ENCODE measurements at regions not wholly inside any gene's neighbourhood (a gene's known extent, or its start where the extent isn't known, plus 50 kb on each side); places are given as distances from the start of the nearest gene placed in this dataset.

- no peak for TF ChIP-seq MYC (IDR thresholded peaks at IDR 0.05; ENCODE audit: low read depth, low read length)
- no peak for TF ChIP-seq POLR2A (IDR thresholded peaks at IDR 0.05; ENCODE audit: extremely low read depth, insufficient read length)
- TF ChIP-seq CTCF (IDR thresholded peaks at IDR 0.05; ENCODE audit: low read depth, low read length) = no peak
- no peak for TF ChIP-seq MAX (IDR thresholded peaks at IDR 0.05; ENCODE audit: low read depth, low read length)
- H3K4me3 ChIP-seq (ENCODE audit: low read depth, low read length) = no peak overlapping the region
- no peak for DNase-seq (ENCODE audit: low read depth)
These were observed 287.9 kb downstream of the LTN1 start for GRCh38 chr21:28704746-28705145.

- TF ChIP-seq MAX (IDR thresholded peaks at IDR 0.05; ENCODE audit: low read depth, low read length) (no peak), MYC (IDR thresholded peaks at IDR 0.05; ENCODE audit: low read depth, low read length) (no peak), POLR2A (IDR thresholded peaks at IDR 0.05; ENCODE audit: extremely low read depth, insufficient read length) (no peak), CTCF (IDR thresholded peaks at IDR 0.05; ENCODE audit: low read depth, low read length) (no peak)
- H3K4me3 ChIP-seq (ENCODE audit: low read depth, low read length) = no peak overlapping the region
- DNase-seq (ENCODE audit: low read depth) = no peak
These were observed 288.8 kb downstream of the LTN1 start for GRCh38 chr21:28703861-28704260.

GRCh38 chr21:28699596-28700259 is 292.9 kb downstream of the LTN1 start:
- TF ChIP-seq MYC (IDR thresholded peaks at IDR 0.05; ENCODE audit: low read depth, low read length) (no peak), MAX (IDR thresholded peaks at IDR 0.05; ENCODE audit: low read depth, low read length) (no peak), POLR2A (IDR thresholded peaks at IDR 0.05; ENCODE audit: extremely low read depth, insufficient read length) (no peak), CTCF (IDR thresholded peaks at IDR 0.05; ENCODE audit: low read depth, low read length) (no peak)
- no peak overlapping the region for H3K4me3 ChIP-seq (ENCODE audit: low read depth, low read length)
- no peak for DNase-seq (ENCODE audit: low read depth)

GRCh38 chr21:28699186-28699585 is 293.5 kb downstream of the LTN1 start:
- no peak for TF ChIP-seq MAX (IDR thresholded peaks at IDR 0.05; ENCODE audit: low read depth, low read length)
- no peak for TF ChIP-seq CTCF (IDR thresholded peaks at IDR 0.05; ENCODE audit: low read depth, low read length)
- TF ChIP-seq POLR2A (IDR thresholded peaks at IDR 0.05; ENCODE audit: extremely low read depth, insufficient read length) = no peak
- TF ChIP-seq MYC (IDR thresholded peaks at IDR 0.05; ENCODE audit: low read depth, low read length) = no peak
- no peak for DNase-seq (ENCODE audit: low read depth)
- no peak overlapping the region for H3K4me3 ChIP-seq (ENCODE audit: low read depth, low read length)

- no peak for DNase-seq (ENCODE audit: low read depth)
- H3K4me3 ChIP-seq (ENCODE audit: low read depth, low read length) = no peak overlapping the region
These were observed 295.8 kb downstream of the LTN1 start for GRCh38 chr21:28696844-28697410.

More at GRCh38 chr21:28696844-28697410, 295.8 kb downstream of the LTN1 start:
- TF ChIP-seq CTCF (IDR thresholded peaks at IDR 0.05; ENCODE audit: low read depth, low read length) = no peak
- TF ChIP-seq POLR2A (IDR thresholded peaks at IDR 0.05; ENCODE audit: extremely low read depth, insufficient read length) = no peak
- no peak for TF ChIP-seq MYC (IDR thresholded peaks at IDR 0.05; ENCODE audit: low read depth, low read length)
- TF ChIP-seq MAX (IDR thresholded peaks at IDR 0.05; ENCODE audit: low read depth, low read length) = no peak

All from NB4 (cell line).